Esophagus squamous epithelium (tissue), 5 donors: ENCODE measurements at regions not wholly inside any gene's neighbourhood (a gene's known extent, or its start where the extent isn't known, plus 50 kb on each side); places are given as distances from the start of the nearest gene placed in this dataset.
"Not testable (repeated sequence)": the region's sequence is repeated elsewhere in the genome, so short reads cannot be mapped to it uniquely, and the experiment has no call there.

ENCODE experiments used
- DNase-seq: peaks from one replicate; lab custom pipeline; 2025; lab: John Stamatoyannopoulos, UW
- H3K27ac ChIP-seq, 4 donors: fragments of 200-600 bp; sonication (generic); one replicate each; pipeline ENCODE4 v1.5.1; 2016 to 2019; ENCODE audit warnings: mild to moderate bottlenecking in 1 of 4
- H3K27me3 ChIP-seq, 4 donors: fragments of 200-600 bp; sonication (generic); 1 replicate in 3 of 4; 2 replicates in 1 of 4; pipeline versions ENCODE4 v1.5.1 to v1.6.0; 2017 to 2021; ENCODE audit warnings: antibody characterized with exemption in 1 of 4
- H3K36me3 ChIP-seq, 3 donors: fragments of 200-600 bp; sonication (generic); one replicate each; pipeline ENCODE4 v1.5.1; 2016 to 2019
- H3K4me1 ChIP-seq, 3 donors: fragments of 200-600 bp; sonication (generic); one replicate each; pipeline ENCODE4 v1.5.1; 2017 to 2019
- H3K4me3 ChIP-seq, 4 donors: fragments of 200-600 bp; sonication (generic); 1 replicate in 3 of 4; 2 replicates in 1 of 4; pipeline ENCODE4 v1.5.1; 2016 to 2019; ENCODE audit warnings: mild to moderate bottlenecking in 2 of 4, moderate library complexity in 1 of 4
- H3K9me3 ChIP-seq, 3 donors: fragments of 200-600 bp; sonication (generic); one replicate each; pipeline ENCODE4 v1.5.1; 2016 to 2019
- POLR2A ChIP-seq, 4 donors: fragments of 450-650 bp; IDR thresholded peaks; one replicate each; pipeline ENCODE4 v1.6.1; 2017; ENCODE audit warnings: antibody characterized with exemption in 4 of 4, mild to moderate bottlenecking in 4 of 4, moderate library complexity in 3 of 4
- WGBS, 2 donors: methylation state at CpG; one replicate each; pipeline ENCODE4 v1.1.5; 2018; 5-methylcytosine and 5-hydroxymethylcytosine counted together
- intact Hi-C: fragments of 100-400 bp; cut with DNase I; formaldehyde crosslinking; loops from one replicate; pipeline ENCODE4 v1.15.0; 2022
- TF ChIP-seq, protein P1 (sequence below), 6 experiments: fragments of 450-650 bp in 4 of 6; fragments of 200-600 bp in 2 of 6; sonication (generic) in 2 of 6; IDR thresholded peaks; one replicate each; pipeline ENCODE4 v1.5.1; 2016 to 2019; ENCODE audit warnings: antibody characterized with exemption in 6 of 6, mild to moderate bottlenecking in 4 of 6, moderate library complexity in 4 of 6
- donor health status: DM: yes; HTN: yes; CAD: no.

DNA sequence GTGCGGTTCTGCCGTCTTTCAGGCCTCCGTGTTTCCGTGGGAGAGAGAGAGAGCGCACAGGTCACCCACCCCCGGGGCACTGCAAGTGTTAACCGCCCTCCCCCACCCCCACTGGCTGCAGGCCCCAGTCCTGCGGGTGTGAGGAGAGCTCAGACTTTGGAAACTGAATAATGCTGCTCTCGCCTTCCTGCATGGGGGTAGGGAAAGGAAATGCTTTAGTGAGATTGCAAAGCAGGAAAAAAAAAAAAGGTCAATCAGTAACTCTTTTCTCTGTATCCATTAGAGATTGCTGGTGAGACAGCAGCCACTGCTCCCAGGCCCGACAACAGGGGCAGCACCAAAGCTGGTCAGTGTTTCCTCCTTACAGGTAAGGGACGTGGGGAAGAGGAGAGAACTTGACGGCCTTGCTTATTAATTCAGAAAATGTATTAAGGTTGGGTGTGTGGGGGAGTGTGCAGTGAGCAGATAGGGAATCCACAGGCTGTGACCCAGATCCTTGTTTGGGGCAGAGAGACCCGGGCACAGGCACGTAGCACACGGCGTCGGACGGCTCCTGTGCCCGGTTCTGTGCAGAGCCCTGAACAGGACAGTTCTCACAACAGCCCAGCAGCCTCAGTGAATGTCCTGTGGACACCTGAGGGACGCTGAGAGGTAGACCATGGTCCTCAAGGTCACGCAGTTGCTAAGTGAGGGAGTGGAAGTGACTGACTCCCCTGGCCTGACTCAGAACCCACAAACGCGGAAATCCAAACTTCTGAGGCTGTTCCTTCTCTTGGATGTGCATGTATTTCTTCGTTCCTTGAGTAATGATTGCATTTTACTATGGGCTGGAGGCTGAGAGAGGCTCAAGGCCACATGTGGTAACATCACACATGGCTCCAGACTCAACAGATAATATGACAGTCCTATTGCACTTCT lies 156.5 kb downstream of the FOXL1 start:
- TF ChIP-seq, protein P1, sequence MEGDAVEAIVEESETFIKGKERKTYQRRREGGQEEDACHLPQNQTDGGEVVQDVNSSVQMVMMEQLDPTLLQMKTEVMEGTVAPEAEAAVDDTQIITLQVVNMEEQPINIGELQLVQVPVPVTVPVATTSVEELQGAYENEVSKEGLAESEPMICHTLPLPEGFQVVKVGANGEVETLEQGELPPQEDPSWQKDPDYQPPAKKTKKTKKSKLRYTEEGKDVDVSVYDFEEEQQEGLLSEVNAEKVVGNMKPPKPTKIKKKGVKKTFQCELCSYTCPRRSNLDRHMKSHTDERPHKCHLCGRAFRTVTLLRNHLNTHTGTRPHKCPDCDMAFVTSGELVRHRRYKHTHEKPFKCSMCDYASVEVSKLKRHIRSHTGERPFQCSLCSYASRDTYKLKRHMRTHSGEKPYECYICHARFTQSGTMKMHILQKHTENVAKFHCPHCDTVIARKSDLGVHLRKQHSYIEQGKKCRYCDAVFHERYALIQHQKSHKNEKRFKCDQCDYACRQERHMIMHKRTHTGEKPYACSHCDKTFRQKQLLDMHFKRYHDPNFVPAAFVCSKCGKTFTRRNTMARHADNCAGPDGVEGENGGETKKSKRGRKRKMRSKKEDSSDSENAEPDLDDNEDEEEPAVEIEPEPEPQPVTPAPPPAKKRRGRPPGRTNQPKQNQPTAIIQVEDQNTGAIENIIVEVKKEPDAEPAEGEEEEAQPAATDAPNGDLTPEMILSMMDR (IDR thresholded peaks at IDR 0.05): no peak
- no peak for TF ChIP-seq POLR2A (IDR thresholded peaks at IDR 0.05)
- Histone ChIP-seq H3K27me3 (peaks cover 0 to 71% (median 0%) of the 10 kb centered on the region in 4 donors), H3K4me3 (no peak overlapping the region), H3K4me1 (no peaks in the 10 kb centered on the region), H3K27ac (no peak overlapping the region), H3K9me3 (no peaks in the 10 kb centered on the region), H3K36me3 (no peaks in the 10 kb centered on the region)
- intact Hi-C loops: no loop called here
- no peak for DNase-seq
- 71 to 75% methylated on average over 13 to 15 of the region's 24 CpGs for WGBS, 2 donors

- WGBS, 2 donors: 33% methylated on average over 1 of the region's 2 CpGs; no CpG with 5 or more reads in 1 of the 2 donors
- H3K4me1 ChIP-seq: peaks cover 0 to under 1% (median 0%) of the 10 kb centered on the region in 3 donors
- no peak for DNase-seq
- peaks cover 0 to 71% (median 0%) of the 10 kb centered on the region in 4 donors for H3K27me3 ChIP-seq
- intact Hi-C loops: no loop called here
- TF ChIP-seq, protein P1 (IDR thresholded peaks at IDR 0.05): no peak
- TF ChIP-seq POLR2A (IDR thresholded peaks at IDR 0.05): no peak
- no peaks in the 10 kb centered on the region for H3K36me3 ChIP-seq
- H3K27ac ChIP-seq: no peak overlapping the region
- no peak overlapping the region for H3K4me3 ChIP-seq
- H3K9me3 ChIP-seq: no peaks in the 10 kb centered on the region
These were observed 157.4 kb downstream of the FOXL1 start for GRCh38 chr16:86735727-86736126.

DNA sequence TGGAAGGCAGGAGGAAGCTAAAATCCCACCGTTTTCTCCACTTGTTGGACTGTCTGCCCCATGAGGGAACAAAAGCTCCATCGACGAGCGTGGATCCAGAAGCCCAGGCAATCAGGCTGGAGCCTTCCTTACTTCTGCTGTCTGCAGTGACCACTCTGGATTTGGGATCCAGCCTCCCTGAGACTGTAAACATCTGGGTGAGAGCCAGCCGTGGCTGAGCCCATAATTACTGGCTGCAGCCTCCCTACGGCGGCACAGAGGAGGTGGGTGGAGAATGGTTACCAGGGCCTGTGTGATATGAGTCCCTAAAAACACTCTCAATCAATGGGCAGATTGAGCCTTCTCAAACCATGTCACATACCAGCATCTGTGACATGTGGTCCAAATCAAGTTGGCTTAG lies 158.2 kb downstream of the FOXL1 start:
- no peak for TF ChIP-seq POLR2A (IDR thresholded peaks at IDR 0.05)
- TF ChIP-seq, protein P1 (IDR thresholded peaks at IDR 0.05): no peak
- intact Hi-C loops: no loop called here
- WGBS, 2 donors: 40 to 80% methylated on average over 3 of the region's 7 CpGs
- H3K4me1 ChIP-seq: peaks cover 0 to 8% (median 3%) of the 10 kb centered on the region in 3 donors
- no peaks in the 10 kb centered on the region for H3K9me3 ChIP-seq
- no peak overlapping the region for H3K27ac ChIP-seq
- no peak overlapping the region for H3K4me3 ChIP-seq
- peaks cover 0 to 71% (median 0%) of the 10 kb centered on the region in 4 donors for H3K27me3 ChIP-seq
- no peaks in the 10 kb centered on the region for H3K36me3 ChIP-seq
- DNase-seq: no peak

GRCh38 chr16:86737083-86737482 lies 158.7 kb downstream of the FOXL1 start:
- H3K4me3 ChIP-seq: no peak overlapping the region
- H3K27me3 ChIP-seq: peaks cover 0 to 71% (median 0%) of the 10 kb centered on the region in 4 donors
- no peak for TF ChIP-seq POLR2A (IDR thresholded peaks at IDR 0.05)
- TF ChIP-seq, protein P1 (IDR thresholded peaks at IDR 0.05): no peak
- no peaks in the 10 kb centered on the region for H3K9me3 ChIP-seq
- H3K36me3 ChIP-seq: no peaks in the 10 kb centered on the region
- no peak for DNase-seq
- 69 to 72% methylated on average over 6 to 7 of the region's 7 CpGs for WGBS, 2 donors
- peaks cover 0 to 10% (median 3%) of the 10 kb centered on the region in 3 donors for H3K4me1 ChIP-seq
- intact Hi-C loops: no loop called here
- H3K27ac ChIP-seq: no peak overlapping the region

DNA sequence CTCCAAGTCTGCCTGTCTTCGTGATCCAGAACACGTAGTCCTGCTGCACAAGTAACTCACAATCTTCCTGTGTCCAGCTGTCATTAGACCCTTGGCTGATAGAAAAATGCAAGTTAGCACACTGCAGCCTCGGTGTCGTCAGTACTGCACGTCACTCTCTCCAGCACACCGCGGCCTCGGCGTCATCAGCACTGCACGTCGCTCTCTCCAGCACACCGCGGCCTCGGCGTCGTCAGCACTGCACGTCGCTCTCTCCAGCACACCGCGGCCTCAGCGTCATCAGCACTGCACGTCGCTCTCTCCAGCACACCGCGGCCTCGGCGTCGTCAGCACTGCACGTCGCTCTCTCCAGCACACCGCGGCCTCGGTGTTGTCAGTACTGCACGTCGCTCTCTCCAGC lies 160.0 kb downstream of the FOXL1 start:
- 86% methylated on average over 28 of the region's 35 CpGs for WGBS, 2 donors
- H3K27ac ChIP-seq, intact Hi-C loops, DNase-seq, H3K9me3 ChIP-seq, H3K4me1 ChIP-seq, H3K36me3 ChIP-seq, H3K4me3 ChIP-seq: not testable (repeated sequence)
- H3K27me3 ChIP-seq: peaks cover 0 to 61% (median 0%) of the 10 kb centered on the region in 4 donors
